ENCODE measurements at regions not wholly inside any gene's neighbourhood (a gene's known extent, or its start where the extent isn't known, plus 50 kb on each side); places are given as distances from the start of the nearest gene placed in this dataset.

- TF ChIP-seq EP300 (IDR thresholded peaks at IDR 0.05; ENCODE audit: low read length) (no peak), ZNF780A (CRISPR knock-in tag; IDR thresholded peaks at IDR 0.05) (no peak)
These were observed 384.5 kb upstream of the NECTIN3 start for GRCh38 chr3:110687138-110687537.

All from K562 (cell line).